H1 (cell line): ENCODE measurements at regions not wholly inside any gene's neighbourhood (a gene's known extent, or its start where the extent isn't known, plus 50 kb on each side); places are given as distances from the start of the nearest gene placed in this dataset.

ENCODE experiments used
- CTCF ChIA-PET: fragments of 300-600 bp; sonication (Branson Sonifier 250); formaldehyde crosslinking; loops from one replicate; lab custom pipeline; 2021; ENCODE audit not compliant: partially characterized antibody; lab: Charles Lee
- POLR2A ChIA-PET: fragments of 300-600 bp; sonication (Branson Sonifier 250); formaldehyde crosslinking; loops from one replicate; lab custom pipeline; 2021; ENCODE audit warnings: inconsistent platforms; ENCODE audit not compliant: partially characterized antibody; lab: Charles Lee
- DNase-seq, 2 experiments: peaks; one replicate each; pipeline versions ENCODE4 v3.0.0 to v3.0.0-alpha.2; 2010 to 2022; ENCODE audit warnings: low spot score in 2 of 2, low read depth in 1 of 2, mixed read lengths in 1 of 2
- FAIRE-seq: peaks from 2 replicates; lab custom pipeline; 2011; peaks lifted over from hg19 to GRCh38; lab: Jason Lieb, UNC
- H2AFZ ChIP-seq: 2 replicates; pipeline ENCODE4 v1.8.1; 2012; ENCODE audit warnings: low read length, inconsistent platforms
- H2AK5ac ChIP-seq: 2 replicates; pipeline ENCODE4 v1.6.1; 2013; ENCODE audit warnings: low read depth, low read length
- H2BK120ac ChIP-seq: replicated peaks from 2 replicates; pipeline ENCODE3; 2013; ENCODE audit warnings: low read depth, low read length, inconsistent platforms
- H2BK12ac ChIP-seq: 2 replicates; pipeline ENCODE4 v1.6.1; 2013; ENCODE audit warnings: low read depth, low read length
- H2BK15ac ChIP-seq: 2 replicates; pipeline ENCODE4 v1.6.1; 2013; ENCODE audit warnings: low read length
- H2BK20ac ChIP-seq: 2 replicates; pipeline ENCODE4 v1.6.1; 2013; ENCODE audit warnings: low read length
- H2BK5ac ChIP-seq: 2 replicates; pipeline ENCODE4 v1.6.1; 2013; ENCODE audit warnings: low read depth, low read length
- H3K14ac ChIP-seq: 2 replicates; pipeline ENCODE4 v1.6.1; 2013; ENCODE audit warnings: inconsistent platforms; ENCODE audit not compliant: insufficient read length
- H3K18ac ChIP-seq: 2 replicates; pipeline ENCODE4 v1.6.1; 2013; ENCODE audit warnings: low read length; ENCODE audit errors: extremely low read depth
- H3K23ac ChIP-seq: 2 replicates; pipeline ENCODE4 v1.6.1; 2013; ENCODE audit warnings: inconsistent platforms; ENCODE audit not compliant: insufficient read length
- H3K23me2 ChIP-seq: 2 replicates; pipeline ENCODE4 v1.6.1; 2013; ENCODE audit warnings: low read depth, low read length
- H3K27ac ChIP-seq: 2 replicates; pipeline ENCODE4 v1.6.1; 2011; ENCODE audit warnings: low read depth, low read length, inconsistent platforms
- H3K27me3 ChIP-seq, 4 experiments: replicated peaks in 1 of 4; 1 replicate in 1 of 4; 2 replicates in 3 of 4; pipeline versions ENCODE4 v1.6.1 to v1.8.1; 2011 to 2013; ENCODE audit warnings: low read length in 3 of 4, mild to moderate bottlenecking in 3 of 4, inconsistent platforms in 2 of 4, mixed read lengths in 2 of 4, moderate library complexity in 1 of 4; ENCODE audit not compliant: control insufficient read depth in 3 of 4, insufficient read depth in 3 of 4; ENCODE audit errors: extremely low read depth in 1 of 4
- H3K36me3 ChIP-seq, 4 experiments: 2 replicates each; pipeline versions ENCODE4 v1.6.1 to v1.8.1; 2011 to 2013; ENCODE audit warnings: mild to moderate bottlenecking in 4 of 4, low read length in 3 of 4, moderate library complexity in 2 of 4, control low read depth in 1 of 4, inconsistent platforms in 1 of 4; ENCODE audit not compliant: insufficient read depth in 4 of 4, control insufficient read depth in 2 of 4
- H3K4ac ChIP-seq: replicated peaks from 2 replicates; pipeline ENCODE3; 2013; ENCODE audit warnings: low read length, low read depth, mixed read lengths, inconsistent platforms; ENCODE audit not compliant: insufficient read length
- H3K4me1 ChIP-seq, 4 experiments: replicated peaks in 1 of 4; 1 replicate in 1 of 4; 2 replicates in 3 of 4; pipeline versions ENCODE4 v1.6.1 to v1.8.1; 2011 to 2013; ENCODE audit warnings: low read length in 3 of 4, inconsistent platforms in 2 of 4, mixed read lengths in 1 of 4; ENCODE audit not compliant: insufficient read depth in 4 of 4, control insufficient read depth in 3 of 4
- H3K4me2 ChIP-seq, 2 experiments: 2 replicates each; pipeline versions ENCODE4 v1.6.1 to v1.8.1; 2011 to 2013; ENCODE audit warnings: low read depth in 2 of 2, low read length in 2 of 2, control low read depth in 1 of 2, inconsistent platforms in 1 of 2, mild to moderate bottlenecking in 1 of 2; ENCODE audit not compliant: insufficient read depth in 1 of 2
- H3K4me3 ChIP-seq, 4 experiments: fragments of 200-600, 300-600 bp in 1 of 4; sonication (generic), shearing (Covaris generic), sonication (Bioruptor Twin) in 1 of 4; 2 replicates each; pipeline versions ENCODE4 v1.5.1 to v1.8.1; 2011 to 2016; ENCODE audit warnings: low read length in 4 of 4, low read depth in 3 of 4, control low read depth in 2 of 4, inconsistent platforms in 2 of 4, mild to moderate bottlenecking in 2 of 4, mixed read lengths in 1 of 4, moderate library complexity in 1 of 4; ENCODE audit not compliant: insufficient read depth in 2 of 4; ENCODE audit errors: extremely low read depth in 1 of 4
- H3K56ac ChIP-seq: replicated peaks from 2 replicates; pipeline ENCODE3; 2013; ENCODE audit warnings: low read depth, mild to moderate bottlenecking, mixed read lengths, low read length, inconsistent platforms; ENCODE audit not compliant: insufficient read length
- H3K79me1 ChIP-seq: 2 replicates; pipeline ENCODE4 v1.6.1; 2013; ENCODE audit warnings: low read depth, low read length, control low read depth
- H3K79me2 ChIP-seq, 2 experiments: 2 replicates each; pipeline versions ENCODE4 v1.6.1 to v1.8.1; 2012 to 2013; ENCODE audit warnings: low read length in 2 of 2, mild to moderate bottlenecking in 2 of 2, inconsistent platforms in 1 of 2; ENCODE audit not compliant: insufficient read depth in 2 of 2, control insufficient read depth in 1 of 2
- H3K9ac ChIP-seq, 4 experiments: replicated peaks in 1 of 4; 1 replicate in 1 of 4; 2 replicates in 3 of 4; pipeline versions ENCODE4 v1.6.1 to v1.8.1; 2011 to 2013; ENCODE audit warnings: low read depth in 3 of 4, low read length in 3 of 4, control low read depth in 2 of 4, mild to moderate bottlenecking in 2 of 4, moderate library complexity in 2 of 4, inconsistent platforms in 1 of 4; ENCODE audit errors: extremely low read depth in 1 of 4
- H3K9me3 ChIP-seq, 2 experiments: 2 replicates each; pipeline versions ENCODE4 v1.6.1 to v1.8.1; 2012 to 2013; ENCODE audit warnings: mild to moderate bottlenecking in 2 of 2, moderate library complexity in 2 of 2, control low read depth in 1 of 2, inconsistent platforms in 1 of 2, low read depth in 1 of 2, low read length in 1 of 2, mixed read lengths in 1 of 2; ENCODE audit not compliant: insufficient read depth in 2 of 2
- H4K20me1 ChIP-seq, 2 experiments: replicated peaks in 1 of 2; 2 replicates each; pipeline versions ENCODE3 to v1.8.1; 2011 to 2013; ENCODE audit warnings: inconsistent platforms in 2 of 2, low read length in 2 of 2, mild to moderate bottlenecking in 1 of 2; ENCODE audit not compliant: insufficient read depth in 2 of 2, control insufficient read depth in 1 of 2
- H4K5ac ChIP-seq: 2 replicates; pipeline ENCODE4 v1.6.1; 2013; ENCODE audit warnings: low read length, low read depth, mixed read lengths, inconsistent platforms; ENCODE audit not compliant: insufficient read length
- H4K8ac ChIP-seq: 2 replicates; pipeline ENCODE4 v1.8.0; 2013; ENCODE audit warnings: mild to moderate bottlenecking, moderate library complexity, low read length, inconsistent platforms; ENCODE audit not compliant: insufficient read depth; ENCODE audit errors: extremely low read depth
- H4K91ac ChIP-seq: replicated peaks from 2 replicates; pipeline ENCODE3; 2013; ENCODE audit warnings: low read length, mixed read lengths, inconsistent platforms; ENCODE audit not compliant: insufficient read length
- BRCA1 ChIP-seq: IDR thresholded peaks from 2 replicates; pipeline ENCODE4 v1.6.1; 2012; ENCODE audit warnings: low read depth, low read length, improper control_type of control experiment
- SUZ12 ChIP-seq: fragments of 200-600 bp; sonication (generic); IDR thresholded peaks from 2 replicates; pipeline ENCODE4 v1.6.1; 2012; ENCODE audit warnings: mild to moderate bottlenecking, inconsistent platforms, low read length, moderate library complexity, mixed read lengths
- TEAD4 ChIP-seq: IDR thresholded peaks from 2 replicates; pipeline ENCODE4 v1.6.1; 2012; ENCODE audit warnings: low read depth, low read length, inconsistent platforms, mixed read lengths
- WGBS, 2 experiments: shearing (Covaris generic) in 1 of 2; methylation state at CpG; one replicate each; pipeline versions ENCODE4 v1.1.6 to v1.1.7; 2013 to 2015; ENCODE audit warnings: low lambda C conversion rate in 2 of 2, mixed read lengths in 2 of 2, inconsistent platforms in 1 of 2, low coverage in 1 of 2, missing lambda C conversion rate in 1 of 2; ENCODE audit not compliant: insufficient replicate concordance in 2 of 2, insufficient coverage in 1 of 2, insufficient read length in 1 of 2; ENCODE audit errors: extremely low coverage in 1 of 2, missing lambda C conversion rate in 1 of 2; 5-methylcytosine and 5-hydroxymethylcytosine counted together

DNA sequence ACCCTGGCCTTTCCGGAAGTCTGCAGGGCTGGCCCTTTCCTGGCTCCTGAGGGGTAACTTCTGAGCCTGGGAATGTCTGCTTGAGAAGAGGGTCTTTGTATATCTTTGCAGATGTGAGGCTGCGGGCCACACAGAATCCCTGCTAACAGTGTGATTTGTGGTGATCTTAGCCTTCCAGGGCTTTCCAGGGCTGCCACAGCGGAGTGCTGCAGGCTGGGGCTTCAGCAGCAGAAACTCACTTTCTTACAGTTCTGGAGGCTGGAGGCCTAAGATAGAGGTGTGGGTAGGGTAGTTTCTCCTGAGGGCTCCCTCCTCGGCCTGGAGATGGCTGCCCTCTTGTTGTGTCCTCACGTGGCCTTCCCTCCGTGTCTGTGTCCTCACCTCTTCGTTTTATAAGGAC lies 294.7 kb upstream of the HS6ST1 start:
- H2AK5ac ChIP-seq = no peak overlapping the region

More for the DNA sequence above, 294.7 kb upstream of the HS6ST1 start:
- no peak overlapping the region for H3K23ac ChIP-seq
- POLR2A ChIA-PET = no interaction called here
- 81% methylated on average over 7 of the region's 7 CpGs; no CpG with 5 or more reads in 1 of the 2 experiments for WGBS, 2 experiments
- peaks cover 0 to under 1% (median 0%) of the 10 kb centered on the region in 4 experiments; a peak in 2 of 7 replicates for H3K4me1 ChIP-seq
- H3K4ac ChIP-seq = no peak overlapping the region
- no peak for DNase-seq
- H3K4me3 ChIP-seq = no peak overlapping the region
- 0 out of 2 replicates have a peak overlapping the region, but pooled peaks have one; percentile 27 for H2BK12ac ChIP-seq
- TF ChIP-seq TEAD4 (no peak), SUZ12 (no peak), BRCA1 (no peak)
- no peak overlapping the region for H3K14ac ChIP-seq
- H2BK20ac ChIP-seq = no peak overlapping the region
- no peaks in the 10 kb centered on the region for H3K79me1 ChIP-seq
- no peaks in the 10 kb centered on the region for H3K27me3 ChIP-seq
- CTCF ChIA-PET = no interaction called here
- no peak overlapping the region for H3K4me2 ChIP-seq
- no peaks in the 10 kb centered on the region for H3K23me2 ChIP-seq
- 0 out of 7 replicates have a peak overlapping the region, but pooled peaks of 1 of the 4 experiments have one; percentile 20 for H3K9ac ChIP-seq
- H4K20me1 ChIP-seq = no peaks in the 10 kb centered on the region
- H4K8ac ChIP-seq = no peak overlapping the region
- peaks cover 2 to 3% of the 10 kb centered on the region in 2 experiments; a peak in 3 of 4 replicates for H3K9me3 ChIP-seq
- no peaks in the 10 kb centered on the region for H3K36me3 ChIP-seq
- H3K27ac ChIP-seq = no peak overlapping the region
- H3K18ac ChIP-seq = no peak overlapping the region
- no peaks in the 10 kb centered on the region for H3K79me2 ChIP-seq
- no peak overlapping the region for H4K5ac ChIP-seq
- no peak overlapping the region for H2BK15ac ChIP-seq
- H3K56ac ChIP-seq = no peak overlapping the region
- H2AFZ ChIP-seq = no peak overlapping the region
- H4K91ac ChIP-seq = no peak overlapping the region
- FAIRE-seq = no peak
- no peak overlapping the region for H2BK5ac ChIP-seq
- H2BK120ac ChIP-seq = no peak overlapping the region
